Pons (tissue), 1 donor: ENCODE measurements at regions not wholly inside any gene's neighbourhood (a gene's known extent, or its start where the extent isn't known, plus 50 kb on each side); places are given as distances from the start of the nearest gene placed in this dataset.
"Not testable (repeated sequence)": the region's sequence is repeated elsewhere in the genome, so short reads cannot be mapped to it uniquely, and the experiment has no call there.

Experiments used
- DNase-seq: peaks from one replicate; pipeline ENCODE4 v3.0.0-alpha.2; 2016; ENCODE audit warnings: low spot score

DNA sequence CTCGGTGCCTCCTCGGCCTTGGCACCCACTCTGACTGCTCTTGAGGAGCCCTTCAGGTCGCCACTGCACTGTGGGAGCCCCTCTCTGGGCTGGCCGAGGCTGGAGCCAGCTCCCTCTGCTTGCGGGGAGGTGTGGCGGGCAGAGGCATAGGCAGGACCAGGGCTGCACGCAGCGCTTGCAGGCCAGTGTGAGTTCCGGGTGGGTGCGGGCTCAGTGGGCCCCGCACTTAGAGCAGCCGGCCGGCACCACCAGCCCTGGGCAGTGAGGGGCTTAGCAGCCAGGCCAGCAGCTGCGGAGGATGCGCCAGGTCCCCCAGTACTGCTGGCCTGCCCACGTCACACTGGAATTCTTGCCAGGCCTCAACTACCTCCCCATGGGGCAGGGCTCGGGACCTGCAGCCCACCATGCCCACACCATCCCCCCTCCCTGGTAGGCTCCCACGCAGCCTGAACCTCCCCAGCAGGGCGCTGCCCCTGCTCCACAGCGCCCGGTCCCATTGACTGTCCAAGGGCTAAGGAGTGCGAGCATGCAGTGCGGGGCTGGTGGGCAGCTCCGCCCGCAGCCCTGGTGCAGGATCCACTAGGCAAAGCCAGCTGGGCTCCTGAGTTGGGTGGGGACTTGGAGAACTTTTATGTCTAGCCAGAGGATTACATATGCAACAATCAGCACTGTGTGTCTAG lies 602.9 kb upstream of the ST8SIA4 start:
- no peak for DNase-seq

DNA sequence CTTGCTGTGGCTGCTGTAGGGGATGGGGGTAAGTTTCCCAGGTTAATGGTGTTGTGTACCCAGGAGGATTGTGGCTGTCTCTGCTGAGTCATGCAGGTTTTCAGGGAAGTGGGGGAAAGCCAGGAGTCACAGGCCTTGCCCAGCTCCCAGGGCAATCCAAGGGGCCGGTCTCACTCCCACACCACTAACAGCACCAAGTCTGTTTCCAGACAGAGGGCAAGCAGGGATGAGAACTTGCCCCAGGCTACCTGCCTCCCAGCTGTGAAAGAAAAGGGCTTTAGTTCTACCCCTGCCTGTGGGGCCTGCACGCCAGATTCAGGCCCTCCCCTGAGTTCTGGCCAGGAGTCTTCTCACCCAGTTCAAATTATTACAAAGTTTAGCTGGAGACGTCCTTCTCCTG lies 579.8 kb upstream of the ST8SIA4 start:
- DNase-seq: no peak

DNA sequence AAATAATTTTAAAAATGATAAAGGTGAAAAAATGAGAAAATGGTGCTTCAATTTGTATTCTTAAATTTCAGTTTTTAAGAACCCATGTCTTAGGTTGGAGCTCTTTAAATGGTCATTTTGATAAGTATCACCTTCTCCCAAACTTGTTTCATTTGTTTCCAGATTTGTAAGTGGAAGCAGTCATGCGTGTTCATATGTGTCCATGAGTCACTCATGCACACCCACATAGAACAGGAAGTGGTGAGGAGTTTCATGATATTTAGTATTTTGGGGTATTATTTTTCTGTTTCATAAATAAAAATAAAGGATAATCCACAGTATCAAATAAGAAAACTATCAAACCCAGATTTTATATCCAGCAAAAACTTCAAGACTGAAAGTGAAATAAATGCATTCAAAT lies 570.4 kb upstream of the ST8SIA4 start:
- DNase-seq: no peak

- DNase-seq: no peak
These were observed 558.4 kb upstream of the ST8SIA4 start for GRCh38 chr5:101461455-101461854.

DNA sequence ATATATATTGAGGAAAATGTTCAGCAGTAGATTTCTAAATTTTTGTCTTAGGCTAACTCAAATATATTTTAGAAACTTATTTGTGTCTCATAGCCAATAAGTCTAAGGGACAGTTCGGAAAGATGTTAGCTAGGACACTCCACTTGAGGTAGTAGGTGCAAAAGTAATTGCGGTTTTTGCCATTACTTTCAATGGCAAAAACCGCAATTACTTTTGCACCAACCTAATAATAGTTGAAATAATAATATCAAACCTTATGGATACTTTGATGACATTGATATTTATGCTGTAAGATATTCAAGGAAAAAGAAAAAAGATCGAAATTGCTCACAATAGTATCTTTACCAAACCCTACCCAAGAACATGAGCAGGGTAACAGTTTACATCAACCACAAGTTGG lies 555.5 kb upstream of the ST8SIA4 start:
- no peak for DNase-seq

DNA sequence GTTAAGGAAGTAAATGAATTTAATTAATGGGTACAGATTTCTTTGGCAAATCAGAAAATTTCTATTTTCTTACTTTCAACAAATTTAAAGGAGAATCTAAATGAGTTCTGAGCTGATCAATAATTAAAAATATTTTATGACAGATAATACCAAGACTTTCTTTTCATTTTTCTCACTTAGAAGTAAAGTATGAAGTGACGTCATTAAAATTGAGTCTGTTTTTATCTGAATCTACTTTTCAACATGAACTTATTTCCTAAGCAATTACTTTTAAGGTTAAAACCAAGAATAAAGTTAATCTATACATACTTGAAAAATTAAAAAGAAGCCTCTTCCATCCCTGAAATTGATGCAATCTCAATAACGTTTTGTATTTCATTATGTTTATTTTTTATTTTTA lies 552.8 kb upstream of the ST8SIA4 start:
- no peak for DNase-seq

- DNase-seq: no peak
These were observed 552.0 kb upstream of the ST8SIA4 start for GRCh38 chr5:101455048-101455447.

GRCh38 chr5:101442281-101442680 lies 539.2 kb upstream of the ST8SIA4 start:
- DNase-seq: not testable (repeated sequence)

DNA sequence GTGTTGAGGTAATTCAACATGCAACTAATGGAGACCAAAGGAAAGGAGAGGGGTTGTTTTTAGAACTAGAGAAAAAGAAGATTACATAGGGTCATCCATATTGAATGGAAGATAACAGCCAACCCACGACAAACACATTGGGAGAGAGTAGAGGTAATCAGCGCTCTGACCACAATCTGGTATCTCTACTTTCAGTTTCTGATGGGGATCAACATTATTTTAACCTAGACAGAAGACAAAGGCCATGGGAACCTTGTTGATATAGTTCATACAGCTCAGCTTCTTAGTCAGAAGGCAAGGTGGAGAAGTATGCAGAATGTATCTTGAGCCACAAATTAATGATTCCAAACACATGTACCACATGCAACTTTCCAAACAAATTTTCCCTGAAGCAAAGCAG lies 537.1 kb upstream of the ST8SIA4 start:
- DNase-seq: no peak

DNA sequence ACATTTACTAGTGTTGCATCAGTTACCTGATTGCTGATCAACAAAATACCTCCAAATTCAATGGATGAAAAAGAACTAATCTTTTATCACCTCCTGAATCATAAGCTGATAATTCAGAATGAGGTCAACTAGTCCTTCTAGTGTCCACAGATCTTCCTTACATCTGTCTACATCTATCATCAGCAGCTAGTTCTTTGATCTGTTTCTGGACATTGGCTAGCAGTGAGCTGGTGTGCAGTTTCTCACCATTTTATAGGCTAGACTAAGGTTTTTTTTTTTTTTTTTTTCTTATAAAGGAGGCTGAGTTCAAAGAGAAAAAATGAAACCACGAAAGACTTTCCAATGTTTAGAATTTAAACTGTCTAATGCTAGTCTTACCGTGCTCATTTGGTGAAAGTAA lies 534.3 kb upstream of the ST8SIA4 start:
- DNase-seq: no peak

DNA sequence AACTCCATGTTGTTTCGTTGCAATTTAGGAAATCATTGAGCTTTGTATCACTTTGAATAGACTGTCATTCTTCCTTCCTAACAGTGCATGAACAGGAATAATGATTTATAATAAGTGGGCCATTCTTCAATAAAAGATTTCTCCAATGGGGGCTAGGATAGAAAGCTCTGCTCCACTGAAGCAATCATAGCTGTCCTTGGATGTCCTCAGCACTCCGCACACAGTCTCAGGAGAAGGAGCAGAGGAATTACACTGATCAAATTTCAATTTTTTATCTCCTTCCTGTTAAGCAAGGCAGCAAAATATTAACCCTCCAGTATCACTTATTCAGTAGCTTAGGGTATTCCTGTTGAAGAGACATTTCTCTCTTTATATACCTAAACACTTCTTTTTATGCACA lies 532.7 kb upstream of the ST8SIA4 start:
- no peak for DNase-seq

DNA sequence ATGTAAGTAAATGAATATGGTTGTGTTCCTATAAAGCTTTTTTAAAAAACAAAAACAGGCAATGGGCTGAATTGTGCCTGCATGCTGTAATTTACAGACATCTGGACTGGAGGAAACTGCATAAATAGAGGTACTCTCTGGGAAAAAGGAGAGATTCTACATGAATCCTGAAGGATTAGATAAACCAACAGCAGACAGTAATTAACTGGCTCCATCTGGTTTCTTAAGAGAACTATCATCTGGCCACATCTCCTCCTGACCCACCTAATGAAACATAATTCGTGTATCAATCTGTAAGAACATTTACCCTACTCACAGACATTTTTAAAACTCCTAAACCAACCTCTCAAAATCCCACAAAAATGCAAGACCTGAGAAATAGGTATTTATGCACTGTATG lies 528.1 kb upstream of the ST8SIA4 start:
- no peak for DNase-seq

DNA sequence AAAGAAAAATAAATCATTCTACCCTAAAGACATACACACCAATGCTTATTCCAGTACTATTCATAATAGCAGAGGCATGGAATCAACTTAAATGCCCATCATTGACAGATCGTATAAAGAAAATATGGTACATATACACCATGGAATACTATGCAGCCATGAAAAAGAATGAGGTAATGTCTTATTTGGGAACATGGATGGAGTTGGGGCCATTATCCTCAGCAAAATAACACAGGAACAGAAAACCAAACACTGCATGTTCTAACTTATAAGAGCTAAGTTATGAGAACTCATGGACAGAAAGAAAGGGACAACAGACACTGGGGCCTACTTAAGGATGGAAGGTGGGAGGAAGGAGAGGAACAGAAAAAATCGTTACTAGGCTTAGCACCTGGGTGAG lies 527.5 kb upstream of the ST8SIA4 start:
- no peak for DNase-seq

DNA sequence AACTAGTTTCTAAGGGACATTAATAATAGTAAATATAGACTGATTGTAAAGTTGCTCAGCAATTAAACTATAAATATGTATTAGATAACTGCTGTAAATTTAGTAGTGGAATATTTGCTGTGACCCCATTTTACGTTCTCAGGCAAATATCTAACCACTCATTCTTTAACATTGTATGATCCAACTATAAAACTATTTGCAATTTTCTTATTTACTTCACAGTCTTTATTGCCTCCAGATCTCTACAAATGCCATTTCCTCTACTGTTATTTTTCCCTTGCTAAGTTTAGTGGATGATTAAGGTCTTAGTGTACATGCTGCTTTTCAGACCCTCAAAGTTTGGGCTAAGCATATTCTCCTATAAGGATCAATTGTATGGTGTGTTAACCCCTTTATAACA lies 526.2 kb upstream of the ST8SIA4 start:
- DNase-seq: no peak

DNA sequence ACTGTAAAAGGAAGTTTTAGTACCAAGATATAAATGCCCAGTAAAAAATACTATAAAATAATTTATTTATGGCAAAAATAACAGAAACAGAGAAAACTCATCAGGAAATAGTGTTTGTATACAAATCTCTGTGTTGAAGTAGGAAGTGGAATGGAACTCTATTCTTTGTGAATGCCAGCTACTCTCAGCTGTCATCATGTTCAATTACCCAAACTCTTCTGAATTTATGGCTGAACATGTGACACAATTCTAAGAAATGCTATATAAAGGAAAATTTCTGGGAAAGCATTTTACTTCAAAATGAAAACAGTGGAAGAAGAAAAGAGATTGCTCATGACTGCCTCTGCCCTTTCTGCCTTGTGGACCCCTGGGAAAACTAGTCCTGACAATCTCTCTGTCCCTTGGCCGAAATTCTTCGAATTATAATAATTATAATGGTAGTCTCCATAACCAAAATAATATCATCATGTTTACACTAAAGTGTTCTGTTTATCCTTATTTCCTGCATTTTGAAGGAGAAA lies 522.3 kb upstream of the ST8SIA4 start:
- no peak for DNase-seq

GRCh38 chr5:101424530-101425175 lies 521.6 kb upstream of the ST8SIA4 start:
- no peak for DNase-seq

DNA sequence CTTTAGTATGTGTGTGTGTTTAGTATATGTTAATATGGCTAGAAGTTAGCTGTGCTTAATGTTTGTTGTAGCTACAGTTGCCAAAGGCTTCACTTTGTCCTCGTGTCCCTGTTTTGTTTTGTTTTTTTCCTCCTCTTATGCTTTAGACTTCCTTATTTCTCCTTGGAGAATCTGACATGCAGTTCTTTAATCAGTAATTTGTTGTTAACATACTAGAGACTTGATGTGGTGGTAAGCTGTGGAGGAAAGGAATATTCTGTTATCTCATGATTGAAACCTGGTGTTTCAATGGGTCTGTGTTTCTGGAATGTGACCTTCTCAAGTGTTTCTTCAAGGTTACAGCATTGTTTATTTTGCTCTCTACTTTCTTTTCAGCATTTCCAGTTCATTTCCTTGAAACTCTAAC lies 515.6 kb upstream of the ST8SIA4 start:
- DNase-seq: no peak

DNA sequence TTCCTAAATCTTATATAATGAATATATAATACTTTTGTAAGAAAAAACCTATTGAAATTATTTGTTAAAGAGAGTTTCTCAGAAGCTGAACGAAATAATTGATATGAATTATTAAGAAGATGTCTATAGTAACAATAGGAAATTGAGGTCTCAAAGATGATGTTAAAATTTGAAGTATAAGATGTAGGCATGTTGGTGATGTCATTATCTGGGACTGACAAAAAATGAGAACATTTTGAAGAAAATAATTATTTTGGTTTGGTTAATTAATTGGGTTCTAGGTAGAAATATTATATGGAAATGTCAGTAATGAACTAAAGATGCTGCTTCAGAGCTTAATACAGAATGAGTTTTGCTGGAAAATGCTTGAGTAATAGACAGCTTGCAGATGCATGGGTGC lies 501.4 kb upstream of the ST8SIA4 start:
- no peak for DNase-seq

- no peak for DNase-seq
These were observed 490.8 kb upstream of the ST8SIA4 start for GRCh38 chr5:101393795-101394450.

DNA sequence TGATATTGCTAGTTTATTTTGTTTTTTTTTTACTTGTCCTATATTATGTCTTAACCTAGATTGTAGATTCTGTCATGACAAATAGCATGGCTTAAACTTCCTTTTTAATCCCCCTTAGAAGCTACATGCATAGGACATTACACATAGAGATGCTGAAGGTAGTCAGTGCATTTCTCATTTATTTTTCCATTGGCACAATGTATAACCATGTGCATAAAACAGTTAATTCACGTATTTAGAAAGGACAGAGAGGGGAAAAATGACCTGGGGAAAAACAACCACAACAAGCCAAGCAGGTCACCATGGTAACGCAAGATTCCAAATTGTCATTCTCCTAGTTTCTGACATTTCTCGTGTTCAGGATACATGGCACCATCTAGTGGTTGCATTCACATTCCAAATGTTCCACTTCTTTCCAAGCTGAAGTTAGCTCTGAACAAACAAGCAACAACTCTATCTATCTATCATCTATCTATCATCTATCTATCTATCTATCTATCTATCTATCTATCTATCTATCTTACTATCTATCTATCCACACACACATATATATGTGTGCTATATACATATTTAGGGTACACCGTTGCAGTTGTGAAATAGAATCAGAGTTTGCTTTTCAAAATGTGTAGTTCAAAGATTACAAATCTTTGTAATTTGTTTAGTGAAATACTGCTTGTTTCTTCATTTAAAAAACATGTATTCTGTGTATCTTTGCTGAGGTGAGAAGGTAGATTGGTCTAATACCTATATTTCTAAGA lies 487.2 kb upstream of the ST8SIA4 start:
- peak; percentile 73 for DNase-seq

DNA sequence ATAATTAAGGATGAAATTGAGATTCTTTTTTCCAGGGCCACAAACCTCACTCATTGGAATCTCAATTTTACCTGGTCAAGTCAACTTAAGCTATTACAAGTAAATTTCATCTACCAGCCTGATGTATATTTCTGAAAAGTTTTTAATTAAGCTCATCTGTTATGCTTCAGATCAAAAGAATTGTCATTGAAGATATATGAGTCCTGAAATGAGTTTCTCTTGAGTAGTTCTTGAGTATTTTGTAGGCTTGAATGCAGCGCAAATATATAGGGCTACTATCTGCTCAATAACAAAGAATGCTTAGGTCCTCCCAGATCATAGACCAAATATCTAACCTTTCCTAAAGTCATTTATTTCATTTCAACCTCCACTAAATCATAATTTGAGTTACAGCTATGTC lies 482.2 kb upstream of the ST8SIA4 start:
- no peak for DNase-seq

- no peak for DNase-seq
These were observed 467.1 kb upstream of the ST8SIA4 start for GRCh38 chr5:101370181-101370580.

DNA sequence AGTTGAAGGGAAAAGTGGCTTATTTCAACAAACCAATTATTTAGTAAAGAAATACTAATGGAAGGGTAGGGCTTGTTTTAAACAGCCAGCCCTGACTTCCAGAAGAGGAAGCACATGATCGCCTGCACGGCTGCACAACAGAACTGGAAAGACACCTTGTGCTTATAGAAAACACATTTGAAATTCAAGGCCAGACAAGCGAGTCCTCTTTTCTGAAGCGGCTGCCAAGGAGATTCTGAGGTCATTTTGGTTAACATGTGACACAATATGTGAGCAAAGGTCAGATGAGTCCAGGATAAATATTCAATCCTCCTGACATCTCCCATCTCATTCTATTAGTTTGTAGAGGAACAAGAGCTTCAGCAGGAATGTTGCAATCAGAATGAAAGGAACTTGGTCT lies 461.4 kb upstream of the ST8SIA4 start:
- no peak for DNase-seq
